Thoracic aorta (tissue), 2 donors: ENCODE measurements at regions not wholly inside any gene's neighbourhood (a gene's known extent, or its start where the extent isn't known, plus 50 kb on each side); places are given as distances from the start of the nearest gene placed in this dataset.
A peak's percentile ranks its signal among the peaks of the same experiment; 100 is the strongest.

Experiments
- ATAC-seq: fragments of 150-250 bp; one replicate; pipeline ENCODE4 v1.8.0; 2017; ENCODE audit warnings: low read depth; ENCODE audit not compliant: insufficient number of reproducible peaks, low FRiP score
- DNase-seq: peaks from one replicate; pipeline ENCODE4 v3.0.0-alpha.2; 2020; ENCODE audit warnings: low spot score
- H3K27ac ChIP-seq, 2 donors: fragments of 200-600 bp; sonication (generic); 1 replicate in 1 of 2; 2 replicates in 1 of 2; pipeline ENCODE4 v1.5.1; 2016; ENCODE audit warnings: mild to moderate bottlenecking in 2 of 2, moderate library complexity in 2 of 2
- H3K27me3 ChIP-seq: fragments of 200-600 bp; sonication (generic); replicated peaks from 2 replicates; pipeline ENCODE4 v1.6.0; 2016; ENCODE audit warnings: mild to moderate bottlenecking; ENCODE audit not compliant: insufficient read depth
- H3K36me3 ChIP-seq: fragments of 200-600 bp; sonication (generic); one replicate; pipeline ENCODE4 v1.5.1; 2016
- H3K4me1 ChIP-seq, 2 donors: fragments of 200-600 bp; sonication (generic); 1 replicate in 1 of 2; 2 replicates in 1 of 2; pipeline versions ENCODE4 v1.5.1 to v1.6.0; 2016; ENCODE audit warnings: low read depth in 2 of 2, mild to moderate bottlenecking in 1 of 2; ENCODE audit not compliant: control insufficient read depth in 1 of 2
- H3K4me3 ChIP-seq: fragments of 200-600 bp; sonication (generic); 2 replicates; pipeline ENCODE4 v1.5.1; 2016; ENCODE audit warnings: mild to moderate bottlenecking
- H3K9me3 ChIP-seq: fragments of 200-600 bp; sonication (generic); 2 replicates; pipeline ENCODE4 v1.5.1; 2016
- TF ChIP-seq, protein P1 (sequence below): fragments of 200-600 bp; sonication (generic); IDR thresholded peaks from one replicate; pipeline ENCODE4 v1.5.1; 2019; ENCODE audit warnings: antibody characterized with exemption

GRCh38 chr1:34663031-34663430 lies 91.8 kb upstream of the GJB5 start:
- H3K4me1 ChIP-seq: no peaks in the 10 kb centered on the region
- no peak for ATAC-seq
- H3K27ac ChIP-seq: no peak overlapping the region
- no peak overlapping the region for H3K4me3 ChIP-seq
- TF ChIP-seq, protein P1, sequence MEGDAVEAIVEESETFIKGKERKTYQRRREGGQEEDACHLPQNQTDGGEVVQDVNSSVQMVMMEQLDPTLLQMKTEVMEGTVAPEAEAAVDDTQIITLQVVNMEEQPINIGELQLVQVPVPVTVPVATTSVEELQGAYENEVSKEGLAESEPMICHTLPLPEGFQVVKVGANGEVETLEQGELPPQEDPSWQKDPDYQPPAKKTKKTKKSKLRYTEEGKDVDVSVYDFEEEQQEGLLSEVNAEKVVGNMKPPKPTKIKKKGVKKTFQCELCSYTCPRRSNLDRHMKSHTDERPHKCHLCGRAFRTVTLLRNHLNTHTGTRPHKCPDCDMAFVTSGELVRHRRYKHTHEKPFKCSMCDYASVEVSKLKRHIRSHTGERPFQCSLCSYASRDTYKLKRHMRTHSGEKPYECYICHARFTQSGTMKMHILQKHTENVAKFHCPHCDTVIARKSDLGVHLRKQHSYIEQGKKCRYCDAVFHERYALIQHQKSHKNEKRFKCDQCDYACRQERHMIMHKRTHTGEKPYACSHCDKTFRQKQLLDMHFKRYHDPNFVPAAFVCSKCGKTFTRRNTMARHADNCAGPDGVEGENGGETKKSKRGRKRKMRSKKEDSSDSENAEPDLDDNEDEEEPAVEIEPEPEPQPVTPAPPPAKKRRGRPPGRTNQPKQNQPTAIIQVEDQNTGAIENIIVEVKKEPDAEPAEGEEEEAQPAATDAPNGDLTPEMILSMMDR: no peak
- no peaks in the 10 kb centered on the region for H3K9me3 ChIP-seq
- H3K36me3 ChIP-seq: no peaks in the 10 kb centered on the region
- H3K27me3 ChIP-seq: no peaks in the 10 kb centered on the region
- DNase-seq: no peak

DNA sequence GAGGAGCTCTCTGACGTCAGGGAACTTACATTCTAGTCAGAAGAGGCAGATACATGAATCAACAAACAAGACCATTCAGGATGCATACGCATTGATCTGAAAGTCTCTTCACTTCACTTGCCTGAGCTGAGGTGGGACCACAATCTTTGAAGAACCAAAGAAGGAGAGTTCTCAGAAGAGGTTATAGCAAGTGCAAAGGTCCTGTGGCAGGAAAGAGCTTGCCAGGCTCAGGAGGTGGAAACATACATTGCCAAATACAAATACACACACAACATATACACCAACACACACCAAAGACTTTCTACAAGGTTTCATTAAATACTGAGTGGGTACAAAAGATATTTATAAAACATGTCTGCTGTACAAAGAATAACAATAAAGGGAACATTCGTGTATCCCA lies 86.8 kb upstream of the GJB5 start:
- Histone ChIP-seq H3K36me3 (no peaks in the 10 kb centered on the region), H3K4me3 (no peak overlapping the region), H3K9me3 (no peaks in the 10 kb centered on the region), H3K4me1 (no peaks in the 10 kb centered on the region), H3K27ac (no peak overlapping the region), H3K27me3 (no peaks in the 10 kb centered on the region)
- TF ChIP-seq, protein P1: no peak
- no peak for ATAC-seq
- DNase-seq: no peak

DNA sequence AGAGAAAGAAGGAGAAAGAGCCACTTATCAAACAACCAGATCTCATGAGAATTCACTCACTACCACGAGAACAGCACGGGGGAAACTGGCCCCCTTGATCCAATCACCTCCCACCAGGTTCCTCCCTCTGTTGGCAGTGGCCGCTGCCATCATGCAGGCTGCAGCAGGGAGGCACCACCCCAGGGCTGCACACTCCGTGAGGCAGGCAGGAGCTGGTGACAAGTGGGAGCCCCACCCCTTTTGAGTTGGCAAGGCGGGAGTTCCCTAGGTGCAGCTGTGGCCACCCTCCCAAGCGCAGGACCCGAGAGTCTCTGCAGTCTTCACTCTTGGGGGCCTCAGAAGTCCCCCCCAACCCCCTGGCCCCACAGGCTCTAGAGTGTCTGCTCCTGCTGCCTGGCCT lies 83.9 kb upstream of the GJB5 start:
- no peak overlapping the region for H3K4me3 ChIP-seq
- H3K9me3 ChIP-seq: no peaks in the 10 kb centered on the region
- ATAC-seq (no peak), DNase-seq (no peak)
- H3K4me1 ChIP-seq: no peaks in the 10 kb centered on the region
- no peaks in the 10 kb centered on the region for H3K27me3 ChIP-seq
- TF ChIP-seq, protein P1: no peak
- no peak overlapping the region for H3K27ac ChIP-seq
- no peaks in the 10 kb centered on the region for H3K36me3 ChIP-seq

GRCh38 chr1:34671887-34672286 lies 83.0 kb upstream of the GJB5 start:
- H3K27me3 ChIP-seq: no peaks in the 10 kb centered on the region
- TF ChIP-seq, protein P1: no peak
- ATAC-seq (no peak), DNase-seq (no peak)
- no peak overlapping the region for H3K27ac ChIP-seq
- H3K36me3 ChIP-seq: no peaks in the 10 kb centered on the region
- H3K4me3 ChIP-seq: no peak overlapping the region
- no peaks in the 10 kb centered on the region for H3K4me1 ChIP-seq
- H3K9me3 ChIP-seq: no peaks in the 10 kb centered on the region

DNA sequence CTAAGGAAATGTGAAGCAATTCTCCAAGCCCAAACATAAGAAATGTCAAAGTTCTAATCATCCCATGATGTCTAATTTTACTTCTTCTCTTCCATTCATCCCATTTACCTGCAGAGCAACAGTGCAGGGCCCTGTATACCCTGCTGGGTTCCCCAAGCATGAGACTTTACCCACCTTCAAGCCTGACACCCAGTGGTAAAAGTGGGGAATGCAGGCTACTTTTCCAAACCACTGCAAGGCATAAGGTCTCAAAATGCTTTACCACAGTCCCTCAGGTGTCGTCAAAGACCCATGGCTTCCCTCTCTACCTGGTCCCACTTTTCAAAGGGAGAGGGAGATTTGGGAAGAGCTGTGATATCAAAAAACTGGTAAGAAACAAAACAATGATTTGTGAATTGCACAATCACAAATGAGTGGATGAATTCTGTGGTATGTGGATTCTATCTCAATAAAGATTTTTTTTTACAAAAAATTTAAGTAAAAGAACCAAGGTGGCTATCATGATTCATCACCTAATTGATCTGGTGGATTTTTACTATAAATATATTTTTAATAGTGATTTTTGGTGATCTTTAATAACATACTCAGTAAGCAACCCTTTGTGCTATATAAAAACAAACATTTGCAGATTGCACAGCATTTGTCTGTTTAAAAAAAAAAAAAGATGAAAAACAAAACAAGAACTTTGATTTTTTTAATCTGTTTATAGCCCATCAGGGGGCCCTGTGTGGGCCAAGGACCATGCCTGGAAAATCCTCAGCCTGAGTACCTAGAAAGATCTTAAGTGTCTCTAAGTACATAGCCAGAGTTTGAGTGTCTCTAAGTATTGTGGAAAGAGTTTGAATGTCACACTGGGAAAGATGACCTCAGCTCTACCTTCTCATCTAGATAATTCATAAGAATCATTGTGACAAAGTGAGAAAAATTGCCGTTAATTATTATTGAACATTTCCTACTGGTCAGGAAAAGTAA lies 73.1 kb upstream of the GJB5 start:
- ATAC-seq: no peak
- TF ChIP-seq, protein P1: peak; percentile 57

More for the DNA sequence above, 73.1 kb upstream of the GJB5 start:
- Histone ChIP-seq H3K4me1 (no peaks in the 10 kb centered on the region), H3K9me3 (no peaks in the 10 kb centered on the region), H3K36me3 (no peaks in the 10 kb centered on the region), H3K27me3 (no peaks in the 10 kb centered on the region), H3K4me3 (no peak overlapping the region), H3K27ac (no peak overlapping the region)
- DNase-seq: no peak
